ENCODE measurements at regions not wholly inside any gene's neighbourhood (a gene's known extent, or its start where the extent isn't known, plus 50 kb on each side); places are given as distances from the start of the nearest gene placed in this dataset.

DNA sequence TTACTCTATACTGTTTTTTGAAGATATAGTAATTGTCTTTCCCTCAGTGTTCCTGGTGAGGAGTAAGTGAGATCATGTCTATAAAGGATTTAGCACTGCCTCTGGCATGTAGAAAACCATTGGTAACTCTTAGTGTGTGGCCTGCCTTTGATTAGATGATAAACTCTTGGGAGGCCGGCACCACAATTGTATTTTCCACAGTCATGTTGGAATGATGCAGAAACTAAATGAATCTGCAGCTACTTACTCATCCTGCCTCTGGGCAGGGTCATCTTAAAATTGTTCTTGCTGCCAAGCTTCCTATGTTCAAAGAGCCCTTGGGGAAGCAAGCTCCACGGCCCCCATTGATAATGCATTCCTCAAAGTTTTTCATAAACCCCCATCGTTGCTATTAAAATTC, 204.6 kb downstream of the ANKRD7 start:
- TF ChIP-seq, protein P1, sequence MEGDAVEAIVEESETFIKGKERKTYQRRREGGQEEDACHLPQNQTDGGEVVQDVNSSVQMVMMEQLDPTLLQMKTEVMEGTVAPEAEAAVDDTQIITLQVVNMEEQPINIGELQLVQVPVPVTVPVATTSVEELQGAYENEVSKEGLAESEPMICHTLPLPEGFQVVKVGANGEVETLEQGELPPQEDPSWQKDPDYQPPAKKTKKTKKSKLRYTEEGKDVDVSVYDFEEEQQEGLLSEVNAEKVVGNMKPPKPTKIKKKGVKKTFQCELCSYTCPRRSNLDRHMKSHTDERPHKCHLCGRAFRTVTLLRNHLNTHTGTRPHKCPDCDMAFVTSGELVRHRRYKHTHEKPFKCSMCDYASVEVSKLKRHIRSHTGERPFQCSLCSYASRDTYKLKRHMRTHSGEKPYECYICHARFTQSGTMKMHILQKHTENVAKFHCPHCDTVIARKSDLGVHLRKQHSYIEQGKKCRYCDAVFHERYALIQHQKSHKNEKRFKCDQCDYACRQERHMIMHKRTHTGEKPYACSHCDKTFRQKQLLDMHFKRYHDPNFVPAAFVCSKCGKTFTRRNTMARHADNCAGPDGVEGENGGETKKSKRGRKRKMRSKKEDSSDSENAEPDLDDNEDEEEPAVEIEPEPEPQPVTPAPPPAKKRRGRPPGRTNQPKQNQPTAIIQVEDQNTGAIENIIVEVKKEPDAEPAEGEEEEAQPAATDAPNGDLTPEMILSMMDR (IDR thresholded peaks at IDR 0.05; ENCODE audit: low read depth, low read length, missing input control), result no peak
- TF ChIP-seq, protein P2, sequence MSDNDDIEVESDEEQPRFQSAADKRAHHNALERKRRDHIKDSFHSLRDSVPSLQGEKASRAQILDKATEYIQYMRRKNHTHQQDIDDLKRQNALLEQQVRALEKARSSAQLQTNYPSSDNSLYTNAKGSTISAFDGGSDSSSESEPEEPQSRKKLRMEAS (IDR thresholded peaks at IDR 0.05), result no peak
- TF ChIP-seq EGR1 (IDR thresholded peaks at IDR 0.05; ENCODE audit: low read depth in 2 of 2) (no peak), TAF1 (conservative IDR thresholded peaks at IDR 0.05) (no peak), NR2F2 (IDR thresholded peaks at IDR 0.05) (no peak), HNF4A (conservative IDR thresholded peaks at IDR 0.05) (no peak)

All from liver (tissue), 3 donors.